Prostate gland (tissue), 2 donors: ENCODE measurements at regions not wholly inside any gene's neighbourhood (a gene's known extent, or its start where the extent isn't known, plus 50 kb on each side); places are given as distances from the start of the nearest gene placed in this dataset.

Experiments used
- CTCF ChIP-seq, 4 experiments: fragments of 200-600 bp in 2 of 4; fragments of 450-650 bp in 2 of 4; sonication (generic) in 2 of 4; IDR thresholded peaks; 1 replicate in 3 of 4; 2 replicates in 1 of 4; pipeline ENCODE4 v1.5.1; 2016 to 2019; ENCODE audit warnings: antibody characterized with exemption in 4 of 4, mild to moderate bottlenecking in 2 of 4, moderate library complexity in 2 of 4
- POLR2A ChIP-seq: fragments of 450-650 bp; IDR thresholded peaks from one replicate; pipeline ENCODE4 v1.6.1; 2016; ENCODE audit warnings: antibody characterized with exemption, mild to moderate bottlenecking
- POLR2AphosphoS5 ChIP-seq: sonication (generic); formaldehyde crosslinking; IDR thresholded peaks from one replicate; pipeline ENCODE4 v1.6.1; 2017; ENCODE audit warnings: antibody characterized with exemption

DNA sequence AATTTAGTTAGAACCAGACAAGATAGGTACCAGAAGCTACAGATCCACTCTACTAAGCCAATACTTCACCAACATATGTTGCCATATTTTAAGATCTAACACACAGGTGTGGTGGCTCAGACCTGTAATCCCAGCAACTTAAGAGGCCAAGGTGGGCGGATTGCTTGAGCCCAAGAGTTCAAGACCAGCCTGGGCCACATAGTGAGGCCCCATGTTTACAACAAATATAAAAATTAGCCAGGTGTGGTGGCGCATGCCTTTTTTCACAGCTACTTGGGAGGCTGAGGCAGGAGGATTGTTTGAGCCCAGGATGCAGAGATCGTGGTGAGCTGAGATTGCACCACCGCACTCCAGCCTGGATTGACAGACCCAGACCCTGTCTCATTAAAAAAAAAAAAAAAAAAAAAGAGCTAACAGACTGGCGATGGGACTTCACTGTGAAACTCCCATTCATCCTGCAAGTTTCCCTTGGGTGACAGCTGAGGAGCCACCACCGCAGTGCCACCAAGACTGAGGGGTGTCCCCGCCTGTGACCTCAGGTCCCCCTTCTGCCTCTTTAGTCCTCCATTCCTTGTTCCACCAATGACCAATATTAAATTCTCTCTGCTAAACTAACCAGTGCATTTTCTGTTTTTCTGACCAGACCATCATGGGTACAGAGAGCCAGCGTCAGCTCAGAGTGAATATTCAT is 163.3 kb downstream of the OR4M2 start:
- TF ChIP-seq CTCF (IDR thresholded peaks at IDR 0.05) (no peak), POLR2AphosphoS5 (no peak), POLR2A (no peak)
